Ovary (tissue), 7 donors: ENCODE measurements at regions not wholly inside any gene's neighbourhood (a gene's known extent, or its start where the extent isn't known, plus 50 kb on each side); places are given as distances from the start of the nearest gene placed in this dataset.
"Not testable (repeated sequence)": the region's sequence is repeated elsewhere in the genome, so short reads cannot be mapped to it uniquely, and the experiment has no call there.

ENCODE experiments used
- DNase-seq, 5 donors: peaks; one replicate each; pipeline ENCODE4 v3.0.0-alpha.2; 2019 to 2020
- H3K27ac ChIP-seq, 2 donors: fragments of 200-600 bp; one replicate each; pipeline versions ENCODE4 v1.5.1 to v1.8.0; 2019 to 2022
- H3K27me3 ChIP-seq: fragments of 200-600 bp; one replicate; pipeline ENCODE4 v1.8.0; 2022
- H3K36me3 ChIP-seq: fragments of 200-600 bp; sonication (generic); one replicate; pipeline ENCODE4 v1.5.1; 2019
- H3K4me1 ChIP-seq: one replicate; pipeline ENCODE4 v1.8.1; 2013; ENCODE audit warnings: mild to moderate bottlenecking, moderate library complexity; ENCODE audit not compliant: insufficient read depth
- H3K4me3 ChIP-seq: fragments of 200-600 bp; sonication (generic); one replicate; pipeline ENCODE4 v1.5.1; 2017
- H3K9me3 ChIP-seq, 2 donors: fragments of 200-600 bp in 1 of 2; sonication (generic) in 1 of 2; one replicate each; pipeline versions ENCODE4 v1.5.1 to v1.8.1; 2013 to 2019; ENCODE audit warnings: mild to moderate bottlenecking in 1 of 2, moderate library complexity in 1 of 2
- CTCF ChIP-seq, 3 donors: fragments of 450-650 bp in 2 of 3; fragments of 200-600 bp in 1 of 3; IDR thresholded peaks; one replicate each; pipeline versions ENCODE4 v1.5.1 to v1.8.0; 2016 to 2022; ENCODE audit warnings: antibody characterized with exemption in 3 of 3, mild to moderate bottlenecking in 1 of 3
- EP300 ChIP-seq: sonication (generic); formaldehyde crosslinking; IDR thresholded peaks from one replicate; pipeline ENCODE4 v1.6.1; 2017; ENCODE audit warnings: antibody characterized with exemption
- POLR2A ChIP-seq: fragments of 450-650 bp; IDR thresholded peaks from one replicate; pipeline ENCODE4 v1.6.1; 2017; ENCODE audit warnings: antibody characterized with exemption, mild to moderate bottlenecking, moderate library complexity
- WGBS, 3 donors: extraction: QIAGEN DNeasy Blood & Tissue Kit in 1 of 3; methylation state at CpG; one replicate each; pipeline versions ENCODE4 v1.1.5 to v1.1.7; 2013 to 2017; 5-methylcytosine and 5-hydroxymethylcytosine counted together
- intact Hi-C, 4 donors: fragments of 100-400 bp; cut with DNase I; formaldehyde crosslinking; loops; one replicate each; pipeline versions ENCODE4 v1.11.0 to v1.15.1; 2022 to 2023
- donor health status: DM: no; HTN: no; CAD: no; lungs with moderate emphysema.
- donor health status: DM: no; HTN: no; CAD: no.
- donor health status: Bipolar disorder and iron deficiency.
- donor health status: DM: no; HTN: no; CAD: no.
- donor health status: DM: yes; HTN: yes; CAD: no.

GRCh38 chr19:34871911-34872310, 54.8 kb upstream of the ZNF30 start:
- H3K9me3 ChIP-seq, H3K4me1 ChIP-seq, H3K4me3 ChIP-seq, intact Hi-C loops, H3K27ac ChIP-seq, H3K36me3 ChIP-seq, DNase-seq, H3K27me3 ChIP-seq: not testable (repeated sequence)
- 86 to 88% (median 86%) methylated on average over 3 of the region's 3 CpGs for WGBS, 3 donors

GRCh38 chr19:34867631-34868030, 59.1 kb upstream of the ZNF30 start:
- no peak overlapping the region for H3K27ac ChIP-seq
- TF ChIP-seq EP300: no peak
- no peak for TF ChIP-seq POLR2A
- TF ChIP-seq CTCF (IDR thresholded peaks at IDR 0.05): no peak
- DNase-seq: no peak
- no peaks in the 10 kb centered on the region for H3K4me1 ChIP-seq
- H3K27me3 ChIP-seq: no peaks in the 10 kb centered on the region
- no peaks in the 10 kb centered on the region for H3K36me3 ChIP-seq
- no peak overlapping the region for H3K4me3 ChIP-seq
- intact Hi-C loops: no loop called here
- peaks cover 0 to 3% of the 10 kb centered on the region in 2 donors for H3K9me3 ChIP-seq
- 89 to 94% (median 92%) methylated on average over 4 of the region's 4 CpGs for WGBS, 3 donors

- intact Hi-C loops, H3K9me3 ChIP-seq, H3K4me1 ChIP-seq, H3K4me3 ChIP-seq, H3K36me3 ChIP-seq, H3K27me3 ChIP-seq, DNase-seq, H3K27ac ChIP-seq: not testable (repeated sequence)
- WGBS, 3 donors: 77 to 87% (median 78%) methylated on average over 1 to 2 of the region's 2 CpGs
These were observed 61.5 kb upstream of the ZNF30 start for GRCh38 chr19:34865225-34865624.

- H3K27ac ChIP-seq, intact Hi-C loops, H3K4me1 ChIP-seq, H3K36me3 ChIP-seq, DNase-seq, H3K9me3 ChIP-seq, H3K27me3 ChIP-seq: not testable (repeated sequence)
- 6 to 13% (median 11%) methylated on average over 13 to 29 of the region's 34 CpGs for WGBS, 3 donors
- H3K4me3 ChIP-seq: peak overlapping the region; percentile 9
These were observed 66.6 kb upstream of the ZNF30 start for GRCh38 chr19:34859823-34860736.

- H3K27me3 ChIP-seq, intact Hi-C loops, DNase-seq, H3K4me3 ChIP-seq, H3K27ac ChIP-seq, H3K9me3 ChIP-seq, H3K4me1 ChIP-seq, H3K36me3 ChIP-seq: not testable (repeated sequence)
- WGBS, 3 donors: 77 to 90% (median 89%) methylated on average over 2 of the region's 2 CpGs
These were observed 67.4 kb upstream of the ZNF30 start for GRCh38 chr19:34859325-34859724.

- H3K27me3 ChIP-seq: no peaks in the 10 kb centered on the region
These were observed 70.7 kb upstream of the ZNF30 start for GRCh38 chr19:34856052-34856451.

More at GRCh38 chr19:34856052-34856451, 70.7 kb upstream of the ZNF30 start:
- DNase-seq: no peak
- intact Hi-C loops: no loop called here
- Histone ChIP-seq H3K4me1 (no peaks in the 10 kb centered on the region), H3K36me3 (no peaks in the 10 kb centered on the region), H3K27ac (no peak overlapping the region), H3K9me3 (no peaks in the 10 kb centered on the region), H3K4me3 (no peak overlapping the region)
- TF ChIP-seq CTCF (IDR thresholded peaks at IDR 0.05) (no peak), EP300 (no peak), POLR2A (no peak)
